NCI-H146 treated with DMSO at 0.1 percent for 48 hours (cell line): ENCODE measurements at regions not wholly inside any gene's neighbourhood (a gene's known extent, or its start where the extent isn't known, plus 50 kb on each side); places are given as distances from the start of the nearest gene placed in this dataset.

Experiments used
- DNase-seq: peaks from one replicate; lab custom pipeline; 2025; ENCODE audit not compliant: unreplicated experiment; lab: John Stamatoyannopoulos, UW

GRCh38 chr14:35222324-35222723 is 69.9 kb upstream of the PSMA6 start:
- DNase-seq: no peak

- no peak for DNase-seq
Observed at GRCh38 chr14:35222872-35223466, 69.2 kb upstream of the PSMA6 start.

DNA sequence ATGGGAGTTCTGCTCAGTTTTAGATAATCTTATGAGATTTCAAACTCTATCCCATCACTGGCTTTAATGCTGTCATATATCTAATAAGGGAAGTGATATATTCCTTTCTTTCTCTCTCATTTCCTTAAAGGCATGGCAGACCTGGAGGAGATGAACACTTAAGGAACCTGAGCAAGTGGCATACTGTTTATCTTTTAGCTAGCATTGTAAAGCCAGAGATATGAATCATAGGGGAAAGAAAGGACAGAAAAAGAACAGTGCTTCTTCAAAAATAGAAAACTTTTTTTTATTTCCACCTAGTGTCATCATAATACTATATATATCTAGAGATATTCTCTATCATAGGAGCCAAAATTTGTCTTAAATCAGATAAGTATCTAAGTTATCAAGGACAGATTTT is 68.3 kb upstream of the PSMA6 start:
- DNase-seq: no peak

- no peak for DNase-seq
Observed at GRCh38 chr14:35224615-35225014, 67.6 kb upstream of the PSMA6 start.

- peak; percentile 16 for DNase-seq
Observed at GRCh38 chr14:35229084-35229791, 62.9 kb upstream of the PSMA6 start.

- DNase-seq: no peak
Observed at GRCh38 chr14:35229792-35230089, 62.4 kb upstream of the PSMA6 start.

DNA sequence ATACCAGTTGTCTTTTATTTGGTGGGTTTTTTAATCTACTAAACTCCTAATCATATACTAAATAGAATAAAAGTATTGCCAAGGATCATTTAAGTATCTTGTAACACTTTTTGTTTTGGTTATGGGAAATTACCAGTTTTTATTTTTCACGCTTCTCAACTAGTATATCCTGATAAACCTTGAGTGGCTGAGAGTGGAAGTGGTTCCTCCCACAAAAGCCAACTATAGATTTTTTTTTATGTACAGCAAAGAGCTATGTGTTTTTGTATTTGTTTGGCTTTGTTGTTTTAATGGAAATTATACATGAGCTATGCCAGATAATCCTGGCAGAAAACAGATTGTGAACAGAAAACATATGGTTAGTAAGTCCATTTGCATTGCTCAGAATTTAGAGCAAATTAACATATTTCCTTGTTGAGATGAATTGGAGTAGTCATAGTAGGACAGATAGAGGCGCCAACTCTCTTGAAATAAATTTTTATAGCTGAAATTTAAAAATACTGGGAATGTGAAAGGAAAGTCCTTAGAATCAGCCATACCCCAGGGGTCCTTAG is 60.9 kb upstream of the PSMA6 start:
- no peak for DNase-seq

- no peak for DNase-seq
Observed at GRCh38 chr14:35234012-35234805, 58.0 kb upstream of the PSMA6 start.

- no peak for DNase-seq
Observed at GRCh38 chr14:35235840-35236239, 56.3 kb upstream of the PSMA6 start.

- DNase-seq: no peak
Observed at GRCh38 chr14:35236806-35237205, 55.4 kb upstream of the PSMA6 start.

DNA sequence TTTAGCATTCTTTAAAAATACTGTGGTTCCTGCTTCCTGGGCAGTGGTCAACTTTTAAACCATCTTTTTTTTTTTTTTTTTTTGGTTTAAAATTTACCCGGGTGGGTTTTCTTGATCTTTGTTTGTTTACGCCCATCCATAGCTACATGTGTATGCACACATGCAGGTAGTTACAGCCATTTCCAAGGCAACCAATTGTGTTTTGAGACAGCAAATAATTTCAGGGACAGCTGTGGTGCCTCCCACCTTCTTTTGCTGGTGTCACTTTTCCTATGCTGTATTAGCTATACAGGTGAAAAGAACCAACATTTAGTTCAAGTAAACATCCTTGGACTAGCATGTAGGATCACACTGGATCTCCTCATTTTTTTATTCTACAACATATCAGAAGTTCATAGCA is 52.0 kb upstream of the PSMA6 start:
- peak; percentile 64 for DNase-seq
